Sigmoid colon (tissue), 6 donors: ENCODE measurements at regions not wholly inside any gene's neighbourhood (a gene's known extent, or its start where the extent isn't known, plus 50 kb on each side); places are given as distances from the start of the nearest gene placed in this dataset.

ENCODE experiments used
- DNase-seq: peaks from one replicate; pipeline ENCODE4 v3.0.0-alpha.2; 2019
- H3K27ac ChIP-seq, 4 donors: fragments of 200-600 bp; sonication (generic); one replicate each; pipeline ENCODE4 v1.5.1; 2016 to 2019; ENCODE audit warnings: mild to moderate bottlenecking in 1 of 4
- H3K27me3 ChIP-seq, 3 donors: fragments of 200-600 bp; sonication (generic); one replicate each; pipeline ENCODE4 v1.5.1; 2019; ENCODE audit warnings: mild to moderate bottlenecking in 1 of 3
- H3K36me3 ChIP-seq, 4 donors: fragments of 200-600 bp; sonication (generic); one replicate each; pipeline ENCODE4 v1.5.1; 2016 to 2019
- H3K4me1 ChIP-seq, 4 donors: fragments of 200-600 bp; sonication (generic); one replicate each; pipeline ENCODE4 v1.5.1; 2017 to 2019
- H3K4me3 ChIP-seq, 4 donors: fragments of 200-600 bp; sonication (generic); one replicate each; pipeline ENCODE4 v1.5.1; 2017 to 2019; ENCODE audit warnings: mild to moderate bottlenecking in 2 of 4, moderate library complexity in 1 of 4
- H3K9me3 ChIP-seq, 4 donors: fragments of 200-600 bp in 3 of 4; sonication (generic) in 3 of 4; one replicate each; pipeline versions ENCODE4 v1.5.1 to v1.6.1; 2013 to 2019
- CTCF ChIP-seq, 4 experiments: fragments of 450-650 bp in 3 of 4; fragments of 200-600 bp in 1 of 4; IDR thresholded peaks; one replicate each; pipeline ENCODE4 v1.5.1; 2016 to 2019; ENCODE audit warnings: antibody characterized with exemption in 4 of 4, mild to moderate bottlenecking in 3 of 4, moderate library complexity in 2 of 4
- EP300 ChIP-seq, 4 donors: sonication (generic); formaldehyde crosslinking; IDR thresholded peaks; one replicate each; pipeline ENCODE4 v1.6.1; 2017; ENCODE audit warnings: antibody characterized with exemption in 4 of 4
- POLR2A ChIP-seq, 2 donors: fragments of 450-650 bp; IDR thresholded peaks; one replicate each; pipeline ENCODE4 v1.6.1; 2016; ENCODE audit warnings: antibody characterized with exemption in 2 of 2, mild to moderate bottlenecking in 2 of 2, moderate library complexity in 2 of 2
- POLR2AphosphoS5 ChIP-seq, 4 donors: sonication (generic); formaldehyde crosslinking; IDR thresholded peaks; one replicate each; pipeline ENCODE4 v1.6.1; 2017; ENCODE audit warnings: antibody characterized with exemption in 4 of 4
- WGBS, 2 donors: extraction: QIAGEN DNeasy Blood & Tissue Kit; methylation state at CpG; one replicate each; pipeline ENCODE4 v1.1.7; 2013; 5-methylcytosine and 5-hydroxymethylcytosine counted together
- intact Hi-C: fragments of 100-400 bp; cut with DNase I; formaldehyde crosslinking; loops from one replicate; pipeline ENCODE4 v1.15.1; 2023
- donor health status: healthy with polysubstance abuse.
- donor health status: healthy.

- intact Hi-C loops, result no loop called here
- Histone ChIP-seq H3K27ac (no peak overlapping the region), H3K4me1 (no peaks in the 10 kb centered on the region), H3K4me3 (no peak overlapping the region), H3K36me3 (no peaks in the 10 kb centered on the region), H3K27me3 (no peaks in the 10 kb centered on the region), H3K9me3 (no peaks in the 10 kb centered on the region)
- TF ChIP-seq POLR2A (IDR thresholded peaks at IDR 0.05), result no peak
- no peak for TF ChIP-seq EP300 (IDR thresholded peaks at IDR 0.05)
- no peak for TF ChIP-seq POLR2AphosphoS5 (IDR thresholded peaks at IDR 0.05)
- 53 to 75% methylated on average over 5 of the region's 5 CpGs for WGBS, 2 donors
- DNase-seq, result peak; percentile 74
These were observed 686.9 kb upstream of the MAP3K7 start for GRCh38 chr6:91273729-91274128.

- Histone ChIP-seq H3K27me3 (no peaks in the 10 kb centered on the region), H3K27ac (no peak overlapping the region), H3K4me3 (no peak overlapping the region), H3K9me3 (no peaks in the 10 kb centered on the region), H3K36me3 (no peaks in the 10 kb centered on the region), H3K4me1 (no peaks in the 10 kb centered on the region)
- TF ChIP-seq CTCF (IDR thresholded peaks at IDR 0.05) (no peak), EP300 (IDR thresholded peaks at IDR 0.05) (no peak), POLR2A (IDR thresholded peaks at IDR 0.05) (no peak), POLR2AphosphoS5 (IDR thresholded peaks at IDR 0.05) (no peak)
- DNase-seq, result no peak
- intact Hi-C loops, result no loop called here
- 96 to 98% methylated on average over 6 of the region's 6 CpGs for WGBS, 2 donors
These were observed 684.9 kb upstream of the MAP3K7 start for GRCh38 chr6:91271807-91272206.

- intact Hi-C loops, result no loop called here
- WGBS, 2 donors, result 68 to 74% methylated on average over 2 of the region's 2 CpGs
- TF ChIP-seq CTCF (IDR thresholded peaks at IDR 0.05), result no peak
- no peak for TF ChIP-seq POLR2A (IDR thresholded peaks at IDR 0.05)
- TF ChIP-seq POLR2AphosphoS5 (IDR thresholded peaks at IDR 0.05), result no peak
- TF ChIP-seq EP300 (IDR thresholded peaks at IDR 0.05), result no peak
- no peak for DNase-seq
- Histone ChIP-seq H3K27ac (no peak overlapping the region), H3K9me3 (no peaks in the 10 kb centered on the region), H3K36me3 (no peaks in the 10 kb centered on the region), H3K27me3 (no peaks in the 10 kb centered on the region), H3K4me1 (no peaks in the 10 kb centered on the region), H3K4me3 (no peak overlapping the region)
These were observed 682.1 kb upstream of the MAP3K7 start for GRCh38 chr6:91268941-91269340.

GRCh38 chr6:91267246-91267645 lies 680.4 kb upstream of the MAP3K7 start:
- no peak for DNase-seq
- Histone ChIP-seq H3K4me3 (no peak overlapping the region), H3K27me3 (no peaks in the 10 kb centered on the region), H3K36me3 (no peaks in the 10 kb centered on the region), H3K27ac (no peak overlapping the region), H3K9me3 (no peaks in the 10 kb centered on the region), H3K4me1 (no peaks in the 10 kb centered on the region)
- WGBS, 2 donors, result 87 to 91% methylated on average over 6 of the region's 6 CpGs
- intact Hi-C loops, result no loop called here
- no peak for TF ChIP-seq EP300 (IDR thresholded peaks at IDR 0.05)
- no peak for TF ChIP-seq CTCF (IDR thresholded peaks at IDR 0.05)
- TF ChIP-seq POLR2A (IDR thresholded peaks at IDR 0.05), result no peak
- TF ChIP-seq POLR2AphosphoS5 (IDR thresholded peaks at IDR 0.05), result no peak

- H3K27ac ChIP-seq, result no peak overlapping the region
- H3K4me1 ChIP-seq, result no peaks in the 10 kb centered on the region
- DNase-seq, result no peak
- intact Hi-C loops, result no loop called here
- H3K36me3 ChIP-seq, result no peaks in the 10 kb centered on the region
- H3K9me3 ChIP-seq, result no peaks in the 10 kb centered on the region
- TF ChIP-seq POLR2AphosphoS5 (IDR thresholded peaks at IDR 0.05) (no peak), EP300 (IDR thresholded peaks at IDR 0.05) (no peak), CTCF (IDR thresholded peaks at IDR 0.05) (no peak), POLR2A (IDR thresholded peaks at IDR 0.05) (no peak)
- no peak overlapping the region for H3K4me3 ChIP-seq
- no peaks in the 10 kb centered on the region for H3K27me3 ChIP-seq
These were observed 679.3 kb upstream of the MAP3K7 start for GRCh38 chr6:91266156-91266555.
